CD4-positive, alpha-beta memory T cell (primary cell): ENCODE measurements at regions not wholly inside any gene's neighbourhood (a gene's known extent, or its start where the extent isn't known, plus 50 kb on each side); places are given as distances from the start of the nearest gene placed in this dataset.
A peak's percentile ranks its signal among the peaks of the same experiment; 100 is the strongest.

Experiments
- CTCF ChIA-PET: fragments of 350-600 bp; sonication (Branson Sonifier 250); formaldehyde crosslinking; loops from one replicate; lab custom pipeline; 2021; ENCODE audit warnings: inconsistent platforms; ENCODE audit not compliant: partially characterized antibody; lab: Charles Lee
- POLR2A ChIA-PET: fragments of 350-600 bp; sonication (Branson Sonifier 250); formaldehyde crosslinking; loops from one replicate; lab custom pipeline; 2021; ENCODE audit not compliant: partially characterized antibody; lab: Charles Lee
- DNase-seq, 5 donors: peaks; one replicate each; pipeline versions ENCODE4 v3.0.0 to v3.0.0-alpha.2; 2020 to 2022; ENCODE audit warnings: mixed read lengths in 1 of 5
- H3K27ac ChIP-seq: one replicate; pipeline ENCODE4 v1.7.0; 2013; ENCODE audit warnings: low read depth, low read length
- H3K27me3 ChIP-seq: 2 replicates; pipeline ENCODE4 v1.7.0; 2013; ENCODE audit warnings: mild to moderate bottlenecking, low read length, moderate library complexity; ENCODE audit not compliant: insufficient read depth
- H3K36me3 ChIP-seq: 2 replicates; pipeline ENCODE4 v1.7.0; 2013; ENCODE audit warnings: mild to moderate bottlenecking, low read length, moderate library complexity; ENCODE audit not compliant: insufficient read depth
- H3K4me1 ChIP-seq: 2 replicates; pipeline ENCODE4 v1.7.0; 2013; ENCODE audit warnings: mild to moderate bottlenecking, low read length, moderate library complexity; ENCODE audit not compliant: insufficient read depth
- H3K4me3 ChIP-seq, 2 donors: one replicate each; pipeline ENCODE4 v1.7.0; 2013; ENCODE audit warnings: low read length in 2 of 2, mild to moderate bottlenecking in 1 of 2
- H3K9me3 ChIP-seq, 2 donors: one replicate each; pipeline ENCODE4 v1.7.0; 2013; ENCODE audit warnings: low read length in 2 of 2, control low read depth in 1 of 2; ENCODE audit not compliant: control insufficient read depth in 1 of 2
- H3K27ac Mint-ChIP-seq, 7 donors: one replicate each; pipeline ENCODE4 v1.8.0; 2020 to 2021; ENCODE audit warnings: mixed read lengths in 7 of 7, mild to moderate bottlenecking in 6 of 7, inconsistent platforms in 3 of 7, moderate library complexity in 3 of 7
- H3K27me3 Mint-ChIP-seq, 2 donors: one replicate each; pipeline ENCODE4 v1.8.0; 2020 to 2021; ENCODE audit warnings: mixed read lengths in 2 of 2
- H3K36me3 Mint-ChIP-seq, 2 donors: one replicate each; pipeline ENCODE4 v1.8.0; 2020 to 2021; ENCODE audit warnings: mixed read lengths in 2 of 2, inconsistent platforms in 1 of 2, mild to moderate bottlenecking in 1 of 2
- H3K4me1 Mint-ChIP-seq, 4 donors: one replicate each; pipeline ENCODE4 v1.8.0; 2020 to 2021; ENCODE audit warnings: mixed read lengths in 4 of 4, mild to moderate bottlenecking in 1 of 4
- H3K4me3 Mint-ChIP-seq, 8 donors: one replicate each; pipeline ENCODE4 v1.8.0; 2020 to 2021; ENCODE audit warnings: mixed read lengths in 8 of 8, mild to moderate bottlenecking in 7 of 8, moderate library complexity in 6 of 8, inconsistent platforms in 3 of 8
- H3K9me3 Mint-ChIP-seq, 8 donors: one replicate each; pipeline ENCODE4 v1.8.0; 2020 to 2021; ENCODE audit warnings: mixed read lengths in 8 of 8, mild to moderate bottlenecking in 5 of 8, inconsistent platforms in 3 of 8, moderate library complexity in 1 of 8
- intact Hi-C: fragments of 100-400 bp; cut with micrococcal nuclease; formaldehyde crosslinking; loops from one replicate; pipeline ENCODE4 v1.15.1; 2023

- Histone ChIP-seq H3K4me3 (no peak overlapping the region), H3K4me1 (no peaks in the 10 kb centered on the region), H3K36me3 (no peaks in the 10 kb centered on the region), H3K9me3 (no peaks in the 10 kb centered on the region), H3K27ac (no peak overlapping the region), H3K27me3 (no peaks in the 10 kb centered on the region)
- Mint-ChIP-seq H3K27me3 (no peaks in the 10 kb centered on the region), H3K4me3 (no peak overlapping the region), H3K27ac (no peak overlapping the region), H3K9me3 (no peaks in the 10 kb centered on the region), H3K36me3 (no peaks in the 10 kb centered on the region), H3K4me1 (no peaks in the 10 kb centered on the region)
- POLR2A ChIA-PET, result no interaction called here
- CTCF ChIA-PET, result no interaction called here
- no peak for DNase-seq
- intact Hi-C loops, result no loop called here
Observed at GRCh38 chrX:121102101-121102500, 54.7 kb downstream of the GLUD2 start.

GRCh38 chrX:121103381-121103780 lies 56.0 kb downstream of the GLUD2 start:
- Mint-ChIP-seq H3K9me3 (peaks cover 0 to 2% (median 0%) of the 10 kb centered on the region in 8 donors), H3K27ac (no peak overlapping the region), H3K4me1 (no peaks in the 10 kb centered on the region), H3K4me3 (no peak overlapping the region), H3K36me3 (no peaks in the 10 kb centered on the region), H3K27me3 (no peaks in the 10 kb centered on the region)
- no peak for DNase-seq
- CTCF ChIA-PET, result no interaction called here
- intact Hi-C loops, result no loop called here
- H3K27me3 ChIP-seq, result no peaks in the 10 kb centered on the region
- POLR2A ChIA-PET, result no interaction called here
- no peak overlapping the region for H3K27ac ChIP-seq
- no peaks in the 10 kb centered on the region for H3K9me3 ChIP-seq
- H3K36me3 ChIP-seq, result no peaks in the 10 kb centered on the region
- H3K4me3 ChIP-seq, result no peak overlapping the region
- no peaks in the 10 kb centered on the region for H3K4me1 ChIP-seq

GRCh38 chrX:121106484-121107235 lies 59.2 kb downstream of the GLUD2 start:
- Mint-ChIP-seq H3K4me1 (no peaks in the 10 kb centered on the region), H3K27ac (no peak overlapping the region), H3K4me3 (no peak overlapping the region), H3K36me3 (no peaks in the 10 kb centered on the region), H3K27me3 (no peaks in the 10 kb centered on the region), H3K9me3 (peaks cover 0 to 4% (median 0%) of the 10 kb centered on the region in 8 donors)
- CTCF ChIA-PET, result no interaction called here
- intact Hi-C loops, result no loop called here
- Histone ChIP-seq H3K36me3 (no peaks in the 10 kb centered on the region), H3K27ac (no peak overlapping the region), H3K27me3 (no peaks in the 10 kb centered on the region), H3K4me1 (no peaks in the 10 kb centered on the region), H3K9me3 (no peaks in the 10 kb centered on the region), H3K4me3 (no peak overlapping the region)
- POLR2A ChIA-PET, result no interaction called here
- no peak for DNase-seq

- no peaks in the 10 kb centered on the region for H3K36me3 Mint-ChIP-seq
- intact Hi-C loops, result no loop called here
- no peak overlapping the region for H3K27ac Mint-ChIP-seq
- Histone ChIP-seq H3K36me3 (no peaks in the 10 kb centered on the region), H3K27me3 (no peaks in the 10 kb centered on the region), H3K27ac (no peak overlapping the region), H3K4me1 (no peaks in the 10 kb centered on the region), H3K4me3 (no peak overlapping the region), H3K9me3 (no peaks in the 10 kb centered on the region)
- peaks cover 0 to 4% (median 0%) of the 10 kb centered on the region in 8 donors for H3K9me3 Mint-ChIP-seq
- H3K4me1 Mint-ChIP-seq, result no peaks in the 10 kb centered on the region
- ChIA-PET POLR2A (no interaction called here), CTCF (no interaction called here)
- DNase-seq, result no peak
- H3K4me3 Mint-ChIP-seq, result peak overlapping the region in 1 of 8 donors; percentile 35
- no peaks in the 10 kb centered on the region for H3K27me3 Mint-ChIP-seq
Observed at GRCh38 chrX:121109986-121110385, 62.6 kb downstream of the GLUD2 start.

- no peaks in the 10 kb centered on the region for H3K4me1 Mint-ChIP-seq
- peaks cover 0 to 4% (median 0%) of the 10 kb centered on the region in 8 donors for H3K9me3 Mint-ChIP-seq
- ChIA-PET CTCF (no interaction called here), POLR2A (no interaction called here)
- no peak for DNase-seq
- no peak overlapping the region for H3K4me3 Mint-ChIP-seq
- intact Hi-C loops, result no loop called here
- H3K4me3 ChIP-seq, result no peak overlapping the region
- no peaks in the 10 kb centered on the region for H3K9me3 ChIP-seq
- no peaks in the 10 kb centered on the region for H3K4me1 ChIP-seq
- no peaks in the 10 kb centered on the region for H3K27me3 ChIP-seq
- H3K27me3 Mint-ChIP-seq, result no peaks in the 10 kb centered on the region
- no peak overlapping the region for H3K27ac ChIP-seq
- no peak overlapping the region for H3K27ac Mint-ChIP-seq
- no peaks in the 10 kb centered on the region for H3K36me3 ChIP-seq
- no peaks in the 10 kb centered on the region for H3K36me3 Mint-ChIP-seq
Observed at GRCh38 chrX:121110536-121110935, 63.1 kb downstream of the GLUD2 start.

GRCh38 chrX:121114691-121115090 lies 67.3 kb downstream of the GLUD2 start:
- H3K4me1 Mint-ChIP-seq, result no peaks in the 10 kb centered on the region
- H3K36me3 Mint-ChIP-seq, result no peaks in the 10 kb centered on the region
- no peaks in the 10 kb centered on the region for H3K36me3 ChIP-seq
- peaks cover 0 to 4% (median 0%) of the 10 kb centered on the region in 8 donors for H3K9me3 Mint-ChIP-seq
- no peaks in the 10 kb centered on the region for H3K27me3 Mint-ChIP-seq
- intact Hi-C loops, result no loop called here
- no peak for DNase-seq
- no peaks in the 10 kb centered on the region for H3K9me3 ChIP-seq
- no peak overlapping the region for H3K4me3 Mint-ChIP-seq
- no peak overlapping the region for H3K4me3 ChIP-seq
- no peak overlapping the region for H3K27ac Mint-ChIP-seq
- ChIA-PET CTCF (no interaction called here), POLR2A (no interaction called here)
- H3K4me1 ChIP-seq, result no peaks in the 10 kb centered on the region
- no peaks in the 10 kb centered on the region for H3K27me3 ChIP-seq
- H3K27ac ChIP-seq, result no peak overlapping the region

- DNase-seq, result no peak
- no peak overlapping the region for H3K27ac Mint-ChIP-seq
- POLR2A ChIA-PET, result no interaction called here
- no peaks in the 10 kb centered on the region for H3K27me3 Mint-ChIP-seq
- Histone ChIP-seq H3K4me3 (no peak overlapping the region), H3K27ac (no peak overlapping the region), H3K4me1 (no peaks in the 10 kb centered on the region), H3K9me3 (no peaks in the 10 kb centered on the region), H3K36me3 (no peaks in the 10 kb centered on the region), H3K27me3 (no peaks in the 10 kb centered on the region)
- peaks cover 0 to 2% (median 0%) of the 10 kb centered on the region in 8 donors for H3K9me3 Mint-ChIP-seq
- H3K4me1 Mint-ChIP-seq, result no peaks in the 10 kb centered on the region
- H3K36me3 Mint-ChIP-seq, result no peaks in the 10 kb centered on the region
- H3K4me3 Mint-ChIP-seq, result no peak overlapping the region
- CTCF ChIA-PET, result no interaction called here
- intact Hi-C loops, result no loop called here
Observed at GRCh38 chrX:121120690-121121605, 73.5 kb downstream of the GLUD2 start.
